AG04449 (cell line): ENCODE measurements at regions not wholly inside any gene's neighbourhood (a gene's known extent, or its start where the extent isn't known, plus 50 kb on each side); places are given as distances from the start of the nearest gene placed in this dataset.

Source experiments
- CTCF ChIA-PET: fragments of 350-600 bp; formaldehyde crosslinking; extraction: SDS; loops from one replicate; lab custom pipeline; 2021; ENCODE audit warnings: antibody characterized with exemption; lab: Yijun Ruan, JAX
- POLR2A ChIA-PET: fragments of 400-600, 350-600 bp; formaldehyde crosslinking; extraction: SDS; loops from one replicate; lab custom pipeline; 2020; ENCODE audit warnings: antibody characterized with exemption, inconsistent platforms; lab: Yijun Ruan, JAX
- DNase-seq: peaks from one replicate; pipeline ENCODE4 v3.0.0-alpha.2; 2010; ENCODE audit warnings: low read depth, low spot score
- H3K4me3 ChIP-seq: 2 replicates; pipeline ENCODE4 v1.5.1; 2011; ENCODE audit warnings: low read depth, mild to moderate bottlenecking, control low read depth, low read length
- CTCF ChIP-seq: IDR thresholded peaks from one replicate; pipeline ENCODE4 v1.5.1; 2011; ENCODE audit warnings: mild to moderate bottlenecking, moderate library complexity, low read length, control low read depth, inconsistent platforms; ENCODE audit not compliant: insufficient read depth; ENCODE audit errors: missing control alignments

- CTCF ChIA-PET, result no interaction called here
- DNase-seq, result no peak
- no peak overlapping the region for H3K4me3 ChIP-seq
- TF ChIP-seq CTCF, result no peak
- POLR2A ChIA-PET, result no interaction called here
Observed at GRCh38 chr18:44180683-44181082, 500.0 kb upstream of the SETBP1 start.

GRCh38 chr18:44181951-44182747 is 498.5 kb upstream of the SETBP1 start:
- TF ChIP-seq CTCF, result no peak
- ChIA-PET CTCF (no interaction called here), POLR2A (no interaction called here)
- DNase-seq, result no peak
- no peak overlapping the region for H3K4me3 ChIP-seq

- no peak overlapping the region for H3K4me3 ChIP-seq
- ChIA-PET POLR2A (no interaction called here), CTCF (no interaction called here)
- no peak for DNase-seq
- no peak for TF ChIP-seq CTCF
Observed at GRCh38 chr18:44186001-44186400, 494.7 kb upstream of the SETBP1 start.

GRCh38 chr18:44187090-44187489 is 493.6 kb upstream of the SETBP1 start:
- no peak overlapping the region for H3K4me3 ChIP-seq
- DNase-seq, result no peak
- POLR2A ChIA-PET, result no interaction called here
- TF ChIP-seq CTCF, result no peak
- CTCF ChIA-PET, result no interaction called here

GRCh38 chr18:44195394-44196140 is 485.1 kb upstream of the SETBP1 start:
- CTCF ChIA-PET, result no interaction called here
- POLR2A ChIA-PET, result no interaction called here
- DNase-seq, result no peak
- TF ChIP-seq CTCF, result no peak
- H3K4me3 ChIP-seq, result no peak overlapping the region

GRCh38 chr18:44197832-44198611 is 482.7 kb upstream of the SETBP1 start:
- TF ChIP-seq CTCF, result no peak
- CTCF ChIA-PET, result no interaction called here
- POLR2A ChIA-PET, result no interaction called here
- no peak overlapping the region for H3K4me3 ChIP-seq
- DNase-seq, result no peak
